GM12878 (cell line): ENCODE measurements at regions not wholly inside any gene's neighbourhood (a gene's known extent, or its start where the extent isn't known, plus 50 kb on each side); places are given as distances from the start of the nearest gene placed in this dataset.
"Not testable (repeated sequence)": the region's sequence is repeated elsewhere in the genome, so short reads cannot be mapped to it uniquely, and the experiment has no call there.

Experiments used
- ATAC-seq: fragments of 200-7000 bp; cut with Tn5 transposase; 3 replicates; pipeline ENCODE4 v1.9.1; 2020; ENCODE audit warnings: mild to moderate bottlenecking, moderate library complexity
- BruUV-seq: library from RNA; stranded (reverse); fragments of 400-500 nt; replicated peaks from 2 replicates; lab custom pipeline; 2021; lab: Mats Ljungman, UMichigan
- CTCF ChIA-PET: fragments of 300-600 bp; sonication (Branson Sonifier 250); formaldehyde crosslinking; extraction: SDS; loops from one replicate; lab custom pipeline; 2021; ENCODE audit warnings: inconsistent platforms; lab: Yijun Ruan, JAX
- POLR2A ChIA-PET: fragments of 350-600 bp; formaldehyde crosslinking; extraction: SDS; loops from one replicate; lab custom pipeline; 2021; ENCODE audit warnings: inconsistent platforms; lab: Charles Lee
- RAD21 ChIA-PET: fragments of 300-600 bp; sonication (Branson Sonifier 250); formaldehyde crosslinking; loops from one replicate; lab custom pipeline; 2023; ENCODE audit warnings: antibody characterized with exemption; ENCODE audit not compliant: unreplicated experiment; lab: Charles Lee
- SMC1A ChIA-PET: fragments of 300-600 bp; sonication (Branson Sonifier 250); formaldehyde crosslinking; loops from one replicate; lab custom pipeline; 2023; ENCODE audit not compliant: unreplicated experiment, uncharacterized antibody; lab: Charles Lee
- DNase-seq: peaks from one replicate; pipeline ENCODE4 v3.0.0-alpha.2; 2011; ENCODE audit warnings: low read depth, low spot score
- FAIRE-seq: peaks from 3 replicates; lab custom pipeline; 2011; peaks lifted over from hg19 to GRCh38; lab: Jason Lieb, UNC
- H2AFZ ChIP-seq: 2 replicates; pipeline ENCODE4 v1.6.0; 2011; ENCODE audit warnings: low read depth, low read length, control low read depth; ENCODE audit not compliant: control insufficient read depth
- H3K27ac ChIP-seq: 2 replicates; pipeline ENCODE4 v1.5.1; 2011; ENCODE audit warnings: control low read depth; ENCODE audit not compliant: control insufficient read depth, insufficient read depth
- H3K27me3 ChIP-seq, 2 experiments: replicated peaks in 1 of 2; 2 replicates each; pipeline versions ENCODE4 v1.6.0 to v1.6.1; 2011; ENCODE audit warnings: low read length in 1 of 2; ENCODE audit not compliant: control insufficient read depth in 2 of 2, insufficient read depth in 2 of 2
- H3K36me3 ChIP-seq, 2 experiments: 2 replicates each; pipeline ENCODE4 v1.5.1; 2011; ENCODE audit warnings: low read length in 1 of 2; ENCODE audit not compliant: control insufficient read depth in 2 of 2, insufficient read depth in 2 of 2
- H3K4me1 ChIP-seq: 2 replicates; pipeline ENCODE4 v1.6.1; 2011; ENCODE audit warnings: mild to moderate bottlenecking, low read length, moderate library complexity, mixed read lengths; ENCODE audit not compliant: control insufficient read depth, insufficient read depth
- H3K4me2 ChIP-seq: 2 replicates; pipeline ENCODE4 v1.6.0; 2011; ENCODE audit warnings: control low read depth; ENCODE audit not compliant: control insufficient read depth, insufficient read depth
- H3K4me3 ChIP-seq: fragments of 200-600 bp; sonication (generic); 2 replicates; pipeline ENCODE4 v1.5.1; 2016
- H3K79me2 ChIP-seq: 2 replicates; pipeline ENCODE4 v1.6.0; 2011; ENCODE audit warnings: low read length; ENCODE audit not compliant: control insufficient read depth, insufficient read depth
- H3K9ac ChIP-seq: 2 replicates; pipeline ENCODE4 v1.8.0; 2011; ENCODE audit warnings: low read length, control low read depth, mixed read lengths; ENCODE audit not compliant: control insufficient read depth, insufficient read depth
- H3K9me3 ChIP-seq: replicated peaks from 3 replicates; pipeline ENCODE4 v1.5.1; 2011; ENCODE audit warnings: mild to moderate bottlenecking, low read length; ENCODE audit not compliant: control insufficient read depth, insufficient read depth
- H4K20me1 ChIP-seq: 2 replicates; pipeline ENCODE4 v1.6.0; 2011; ENCODE audit not compliant: control insufficient read depth, insufficient read depth
- CHD1 ChIP-seq: IDR thresholded peaks from 2 replicates; pipeline ENCODE4 v1.6.1; 2012; ENCODE audit warnings: low read depth, low read length, improper control_type of control experiment
- CHD2 ChIP-seq: IDR thresholded peaks from 2 replicates; pipeline ENCODE4 v1.6.1; 2011; ENCODE audit warnings: low read depth, low read length, improper control_type of control experiment, borderline replicate concordance
- EZH2 ChIP-seq: IDR thresholded peaks from 2 replicates; pipeline ENCODE4 v1.6.1; 2012; ENCODE audit warnings: low read depth, mild to moderate bottlenecking, control low read depth, inconsistent platforms, low read length, borderline replicate concordance; ENCODE audit not compliant: control insufficient read depth
- HDGF ChIP-seq: fragments of 450-650 bp; IDR thresholded peaks from 2 replicates; pipeline ENCODE4 v1.6.1; 2016; ENCODE audit warnings: antibody characterized with exemption
- KDM1A ChIP-seq: fragments of 200-600 bp; sonication (generic); IDR thresholded peaks from 2 replicates; pipeline ENCODE4 v1.6.1; 2016; ENCODE audit warnings: borderline replicate concordance
- NRF1 ChIP-seq: conservative IDR thresholded peaks from 2 replicates; pipeline ENCODE4 v1.6.1; 2011; ENCODE audit warnings: mild to moderate bottlenecking, low read depth, low read length, improper control_type of control experiment
- SMARCA5 ChIP-seq: fragments of 450-650 bp; IDR thresholded peaks from 2 replicates; pipeline ENCODE4 v1.6.1; 2017; ENCODE audit warnings: mild to moderate bottlenecking
- SREBF1 ChIP-seq: IDR thresholded peaks from 2 replicates; pipeline ENCODE4 v1.6.1; 2012; ENCODE audit warnings: mild to moderate bottlenecking, low read length
- SUZ12 ChIP-seq: fragments of 200-600 bp; sonication (generic); IDR thresholded peaks from one replicate; pipeline ENCODE4 v1.6.1; 2018; ENCODE audit warnings: antibody characterized with exemption, mild to moderate bottlenecking; ENCODE audit not compliant: unreplicated experiment
- TAF1 ChIP-seq: IDR thresholded peaks from 2 replicates; pipeline ENCODE4 v1.6.1; 2011; ENCODE audit warnings: mild to moderate bottlenecking, low read depth, low read length, borderline replicate concordance
- WGBS: methylation state at CpG from one replicate; pipeline ENCODE4 v1.1.6; 2016; ENCODE audit warnings: low lambda C conversion rate; ENCODE audit not compliant: insufficient replicate concordance, insufficient coverage; ENCODE audit errors: missing lambda C conversion rate; 5-methylcytosine and 5-hydroxymethylcytosine counted together
- in situ Hi-C: fragments of 300-500 bp; cut with MboI; formaldehyde crosslinking; loops from 9 replicates; pipeline ENCODE4 v1.14.3; 2018; ENCODE audit warnings: mixed read lengths
- intact Hi-C: fragments of 100-400 bp; cut with micrococcal nuclease; formaldehyde crosslinking; loops from one replicate; pipeline ENCODE4 v1.14.2; 2022; ENCODE audit not compliant: unreplicated experiment
- TF ChIP-seq, protein P1 (sequence below): fragments of 450-650 bp; IDR thresholded peaks from 2 replicates; pipeline ENCODE4 v1.6.1; 2017; ENCODE audit warnings: mild to moderate bottlenecking, moderate library complexity
- TF ChIP-seq, protein P2 (sequence below): IDR thresholded peaks from 2 replicates; pipeline ENCODE4 v1.6.1; 2011; ENCODE audit warnings: low read depth, low read length, improper control_type of control experiment, borderline replicate concordance

DNA sequence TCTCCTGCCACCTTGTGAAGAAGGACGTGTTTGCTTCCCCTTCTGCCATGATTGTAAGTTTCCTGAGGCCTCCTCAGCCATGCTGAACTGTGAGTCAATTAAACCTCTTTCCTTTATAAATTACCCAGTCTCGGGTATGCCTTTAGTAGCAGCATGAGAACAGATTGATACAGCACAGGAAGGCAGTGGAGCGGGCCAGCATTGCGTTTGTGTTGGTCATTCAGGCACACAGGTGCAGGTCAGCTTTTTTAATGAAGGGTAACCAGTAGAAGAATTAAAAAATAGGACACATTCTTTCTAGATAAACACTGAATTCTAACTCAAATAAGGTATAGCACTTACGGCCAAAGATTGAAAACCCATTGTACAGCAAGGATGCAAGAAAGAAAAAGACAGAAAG is 432.6 kb downstream of the BRD1 start:
- H3K36me3 ChIP-seq, H2AFZ ChIP-seq, POLR2A ChIA-PET, CTCF ChIA-PET, SMC1A ChIA-PET, H3K27ac ChIP-seq, ATAC-seq, RAD21 ChIA-PET, H3K27me3 ChIP-seq, in situ Hi-C loops, DNase-seq, H3K4me1 ChIP-seq, H3K4me3 ChIP-seq, H3K4me2 ChIP-seq, intact Hi-C loops, H3K9ac ChIP-seq, BruUV-seq, H3K79me2 ChIP-seq, H4K20me1 ChIP-seq, H3K9me3 ChIP-seq, FAIRE-seq: not testable (repeated sequence)
- 56% methylated on average over 4 of the region's 5 CpGs for WGBS

DNA sequence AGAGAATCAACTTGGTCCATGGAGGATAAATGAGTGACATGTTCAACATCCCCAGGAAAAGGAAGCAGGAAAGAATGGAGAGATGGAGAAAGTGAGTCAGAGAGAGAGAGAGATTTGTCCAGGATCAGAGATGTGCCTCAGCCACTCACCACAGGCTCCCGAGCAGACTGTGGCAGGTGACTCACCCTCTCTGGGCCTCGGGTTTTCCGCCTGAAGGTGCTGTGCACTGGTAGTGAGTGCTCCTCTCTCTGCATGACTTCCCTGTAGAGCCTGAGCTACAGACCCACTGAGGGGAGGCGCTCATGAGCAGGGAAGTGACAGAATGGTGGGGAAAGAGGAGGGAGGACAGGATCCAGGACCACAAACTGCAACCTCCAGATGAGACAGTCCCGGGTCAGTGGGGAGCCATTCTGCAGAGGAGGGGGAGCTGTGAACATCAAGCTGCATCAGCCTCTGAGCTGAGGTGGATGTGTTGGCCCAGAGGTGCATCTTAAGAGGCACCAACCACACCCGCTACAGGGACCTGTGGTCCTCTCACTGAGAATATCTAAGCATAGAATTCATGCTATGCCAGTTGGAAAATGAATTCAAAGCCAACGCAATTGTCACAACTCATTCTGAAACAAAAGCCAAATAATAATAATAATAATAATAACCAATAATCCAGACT is 433.4 kb downstream of the BRD1 start:
- POLR2A ChIA-PET = no interaction called here
- Histone ChIP-seq H3K9me3 (no peaks in the 10 kb centered on the region; the same call in 2 of the 3 replicates), H3K4me1 (no peaks in the 10 kb centered on the region), H4K20me1 (no peaks in the 10 kb centered on the region), H2AFZ (no peak overlapping the region), H3K4me2 (no peak overlapping the region), H3K79me2 (no peaks in the 10 kb centered on the region), H3K9ac (no peak overlapping the region), H3K27me3 (no peaks in the 10 kb centered on the region), H3K4me3 (no peak overlapping the region), H3K36me3 (no peaks in the 10 kb centered on the region), H3K27ac (no peak overlapping the region)
- SMC1A ChIA-PET = no interaction called here
- no TSS peak for BruUV-seq
- FAIRE-seq (no peak), ATAC-seq (no peak), DNase-seq (no peak)
- intact Hi-C loops (no loop called here), in situ Hi-C loops (no loop called here)
- WGBS = 46% methylated on average over 7 of the region's 7 CpGs
- RAD21 ChIA-PET = no interaction called here
- CTCF ChIA-PET = no interaction called here
- TF ChIP-seq, protein P1, sequence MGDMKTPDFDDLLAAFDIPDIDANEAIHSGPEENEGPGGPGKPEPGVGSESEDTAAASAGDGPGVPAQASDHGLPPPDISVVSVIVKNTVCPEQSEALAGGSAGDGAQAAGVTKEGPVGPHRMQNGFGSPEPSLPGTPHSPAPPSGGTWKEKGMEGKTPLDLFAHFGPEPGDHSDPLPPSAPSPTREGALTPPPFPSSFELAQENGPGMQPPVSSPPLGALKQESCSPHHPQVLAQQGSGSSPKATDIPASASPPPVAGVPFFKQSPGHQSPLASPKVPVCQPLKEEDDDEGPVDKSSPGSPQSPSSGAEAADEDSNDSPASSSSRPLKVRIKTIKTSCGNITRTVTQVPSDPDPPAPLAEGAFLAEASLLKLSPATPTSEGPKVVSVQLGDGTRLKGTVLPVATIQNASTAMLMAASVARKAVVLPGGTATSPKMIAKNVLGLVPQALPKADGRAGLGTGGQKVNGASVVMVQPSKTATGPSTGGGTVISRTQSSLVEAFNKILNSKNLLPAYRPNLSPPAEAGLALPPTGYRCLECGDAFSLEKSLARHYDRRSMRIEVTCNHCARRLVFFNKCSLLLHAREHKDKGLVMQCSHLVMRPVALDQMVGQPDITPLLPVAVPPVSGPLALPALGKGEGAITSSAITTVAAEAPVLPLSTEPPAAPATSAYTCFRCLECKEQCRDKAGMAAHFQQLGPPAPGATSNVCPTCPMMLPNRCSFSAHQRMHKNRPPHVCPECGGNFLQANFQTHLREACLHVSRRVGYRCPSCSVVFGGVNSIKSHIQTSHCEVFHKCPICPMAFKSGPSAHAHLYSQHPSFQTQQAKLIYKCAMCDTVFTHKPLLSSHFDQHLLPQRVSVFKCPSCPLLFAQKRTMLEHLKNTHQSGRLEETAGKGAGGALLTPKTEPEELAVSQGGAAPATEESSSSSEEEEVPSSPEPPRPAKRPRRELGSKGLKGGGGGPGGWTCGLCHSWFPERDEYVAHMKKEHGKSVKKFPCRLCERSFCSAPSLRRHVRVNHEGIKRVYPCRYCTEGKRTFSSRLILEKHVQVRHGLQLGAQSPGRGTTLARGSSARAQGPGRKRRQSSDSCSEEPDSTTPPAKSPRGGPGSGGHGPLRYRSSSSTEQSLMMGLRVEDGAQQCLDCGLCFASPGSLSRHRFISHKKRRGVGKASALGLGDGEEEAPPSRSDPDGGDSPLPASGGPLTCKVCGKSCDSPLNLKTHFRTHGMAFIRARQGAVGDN = no peak
- TF ChIP-seq EZH2 (no peak), CHD1 (no peak), SMARCA5 (no peak), KDM1A (no peak), NRF1 (no peak), SUZ12 (no peak), SREBF1 (no peak), TAF1 (no peak), HDGF (no peak), CHD2 (no peak)
- TF ChIP-seq, protein P2, sequence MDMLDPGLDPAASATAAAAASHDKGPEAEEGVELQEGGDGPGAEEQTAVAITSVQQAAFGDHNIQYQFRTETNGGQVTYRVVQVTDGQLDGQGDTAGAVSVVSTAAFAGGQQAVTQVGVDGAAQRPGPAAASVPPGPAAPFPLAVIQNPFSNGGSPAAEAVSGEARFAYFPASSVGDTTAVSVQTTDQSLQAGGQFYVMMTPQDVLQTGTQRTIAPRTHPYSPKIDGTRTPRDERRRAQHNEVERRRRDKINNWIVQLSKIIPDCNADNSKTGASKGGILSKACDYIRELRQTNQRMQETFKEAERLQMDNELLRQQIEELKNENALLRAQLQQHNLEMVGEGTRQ = no peak
